ENCODE measurements at regions not wholly inside any gene's neighbourhood (a gene's known extent, or its start where the extent isn't known, plus 50 kb on each side); places are given as distances from the start of the nearest gene placed in this dataset.

- TF ChIP-seq USF2 (IDR thresholded peaks at IDR 0.05; ENCODE audit: borderline replicate concordance, low read depth, low read length) (no peak), ZNF274 (IDR thresholded peaks at IDR 0.05; ENCODE audit: insufficient read depth, insufficient read length) (no peak), MXI1 (IDR thresholded peaks at IDR 0.05; ENCODE audit: low read depth, low read length) (no peak), IKZF1 (conservative IDR thresholded peaks at IDR 0.05) (no peak; the same call in 1 of the 2 replicates), HDAC2 (IDR thresholded peaks at IDR 0.05) (no peak), PKNOX1 (IDR thresholded peaks at IDR 0.05) (no peak), EP300 (IDR thresholded peaks at IDR 0.05; ENCODE audit: borderline replicate concordance in 1 of 2, control insufficient read depth in 1 of 2, low read depth in 2 of 2, low read length in 2 of 2) (no peak)
Measured at GRCh38 chr1:88141499-88142074, 542.5 kb upstream of the PKN2 start (continued).

- Histone ChIP-seq H3K27ac (ENCODE audit: control insufficient read depth, insufficient read depth) (no peak overlapping the region), H3K4me1 (ENCODE audit: control insufficient read depth, insufficient read depth, low read length) (no peaks in the 10 kb centered on the region), H3K36me3 (ENCODE audit: control insufficient read depth in 2 of 2, insufficient read depth in 2 of 2, low read length in 1 of 2) (no peaks in the 10 kb centered on the region), H3K4me2 (ENCODE audit: control insufficient read depth, insufficient read depth) (no peak overlapping the region), H3K27me3 (replicated peaks in 1 of 2; ENCODE audit: control insufficient read depth in 2 of 2, insufficient read depth in 2 of 2, low read length in 1 of 2) (no peaks in the 10 kb centered on the region), H3K9me3 (replicated peaks; ENCODE audit: control insufficient read depth, insufficient read depth, low read length) (no peaks in the 10 kb centered on the region), H2AFZ (ENCODE audit: control insufficient read depth, low read depth, low read length) (no peak overlapping the region), H3K4me3 (no peak overlapping the region), H3K79me2 (ENCODE audit: control insufficient read depth, insufficient read depth, low read length) (no peaks in the 10 kb centered on the region), H4K20me1 (ENCODE audit: control insufficient read depth, insufficient read depth) (no peaks in the 10 kb centered on the region), H3K9ac (ENCODE audit: control insufficient read depth, insufficient read depth, low read length) (no peak overlapping the region)
- ATAC-seq (no peak), FAIRE-seq (no peak), DNase-seq (ENCODE audit: low read depth, low spot score) (no peak)
- TF ChIP-seq CHD1 (IDR thresholded peaks at IDR 0.05; ENCODE audit: low read depth, low read length) (no peak), CBFB (IDR thresholded peaks at IDR 0.05; ENCODE audit: low read depth) (no peak), ZNF687 (IDR thresholded peaks at IDR 0.05) (no peak), NR2F1 (conservative IDR thresholded peaks at IDR 0.05) (no peak), ZNF217 (IDR thresholded peaks at IDR 0.05) (no peak), GABPA (IDR thresholded peaks at IDR 0.05; ENCODE audit: low read depth) (no peak)
- 2% methylated on average over 3 of the region's 3 CpGs for WGBS (ENCODE audit: insufficient coverage, insufficient replicate concordance, low lambda C conversion rate, missing lambda C conversion rate)
- intact Hi-C loops (cut with micrococcal nuclease; ENCODE audit: unreplicated experiment) (no loop called here), in situ Hi-C loops (cut with MboI) (no loop called here)
- no TSS peak for BruUV-seq (replicated peaks)
- ChIA-PET RAD21 (ENCODE audit: unreplicated experiment) (interaction anchor here (1.0 to 1.4 kb wide), 2 partner anchors 17 to 27 kb away, joined by 3 read pairs; no protein-coding TSS in a partner anchor), SMC1A (ENCODE audit: uncharacterized antibody, unreplicated experiment) (interaction anchor here (0.6 to 2.9 kb wide), 4 partner anchors 9 to 35 kb away, joined by 3 to 8 read pairs (median 4); no protein-coding TSS in a partner anchor), POLR2A (interaction anchor here (0.6 kb wide), 2 partner anchors 28 to 811 kb away, joined by 3 to 5 read pairs; no protein-coding TSS in a partner anchor), CTCF (interaction anchor here (0.9 to 1.0 kb wide), 2 partner anchors 12 to 35 kb away, joined by 3 read pairs; no protein-coding TSS in a partner anchor)
Measured at GRCh38 chr1:88145752-88146151, 538.3 kb upstream of the PKN2 start.

Measured in GM12878 (cell line).